SJSA1 (cell line): ENCODE measurements at regions not wholly inside any gene's neighbourhood (a gene's known extent, or its start where the extent isn't known, plus 50 kb on each side); places are given as distances from the start of the nearest gene placed in this dataset.
A peak's percentile ranks its signal among the peaks of the same experiment; 100 is the strongest.
"Not testable (repeated sequence)": the region's sequence is repeated elsewhere in the genome, so short reads cannot be mapped to it uniquely, and the experiment has no call there.

Experiments
- DNase-seq, 2 experiments: peaks; one replicate each; pipeline ENCODE4 v3.0.0-alpha.2; 2015 to 2020; ENCODE audit warnings: low spot score in 2 of 2, low read depth in 1 of 2
- H3K27ac ChIP-seq: fragments of 250-450 bp; sonication (Bioruptor Pico); 2 replicates; pipeline ENCODE4 v1.5.1; 2020; ENCODE audit warnings: mild to moderate bottlenecking, moderate library complexity
- H3K27me3 ChIP-seq: fragments of 250-450 bp; sonication (Bioruptor Pico); replicated peaks from 2 replicates; pipeline ENCODE4 v1.5.1; 2020; ENCODE audit warnings: mild to moderate bottlenecking, moderate library complexity
- H3K36me3 ChIP-seq: fragments of 250-450 bp; sonication (Bioruptor Pico); 2 replicates; pipeline ENCODE4 v1.5.1; 2020; ENCODE audit warnings: mild to moderate bottlenecking
- H3K4me1 ChIP-seq: fragments of 250-450 bp; sonication (Bioruptor Pico); replicated peaks from 2 replicates; pipeline ENCODE4 v1.6.1; 2021; ENCODE audit warnings: mild to moderate bottlenecking
- H3K4me3 ChIP-seq: fragments of 250-450 bp; sonication (Bioruptor Pico); 2 replicates; pipeline ENCODE4 v1.5.1; 2020; ENCODE audit warnings: mild to moderate bottlenecking
- H3K9me3 ChIP-seq: fragments of 250-450 bp; sonication (Bioruptor Pico); replicated peaks from 2 replicates; pipeline ENCODE4 v1.5.1; 2020; ENCODE audit warnings: mild to moderate bottlenecking

DNA sequence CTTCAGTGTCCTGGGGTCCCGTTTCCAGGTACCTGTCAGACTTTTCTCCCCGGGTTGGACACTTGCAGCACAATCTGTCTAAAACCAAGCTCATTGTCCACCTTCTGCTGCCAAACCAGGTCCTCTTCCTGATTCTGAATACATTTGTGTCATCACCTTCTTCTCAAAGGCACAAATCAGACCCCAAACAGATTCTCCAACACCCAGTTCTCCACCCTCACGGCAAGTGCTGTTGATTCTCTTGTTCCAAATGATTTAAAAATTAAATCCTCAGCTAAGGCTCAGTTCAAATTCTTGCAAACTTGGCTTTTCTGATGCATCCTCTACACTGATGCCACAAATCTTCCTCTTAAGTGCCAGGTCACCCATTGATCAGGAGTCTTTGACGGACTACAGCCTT lies 122.5 kb upstream of the LDB2 start:
- H3K36me3 ChIP-seq, result no peaks in the 10 kb centered on the region
- H3K9me3 ChIP-seq, result no peaks in the 10 kb centered on the region; the same call in 1 of the 2 replicates
- DNase-seq, result no peak
- H3K27ac ChIP-seq, result no peak overlapping the region
- H3K4me1 ChIP-seq, result no peaks in the 10 kb centered on the region; the same call in 1 of the 2 replicates
- H3K4me3 ChIP-seq, result no peak overlapping the region
- no peaks in the 10 kb centered on the region for H3K27me3 ChIP-seq

DNA sequence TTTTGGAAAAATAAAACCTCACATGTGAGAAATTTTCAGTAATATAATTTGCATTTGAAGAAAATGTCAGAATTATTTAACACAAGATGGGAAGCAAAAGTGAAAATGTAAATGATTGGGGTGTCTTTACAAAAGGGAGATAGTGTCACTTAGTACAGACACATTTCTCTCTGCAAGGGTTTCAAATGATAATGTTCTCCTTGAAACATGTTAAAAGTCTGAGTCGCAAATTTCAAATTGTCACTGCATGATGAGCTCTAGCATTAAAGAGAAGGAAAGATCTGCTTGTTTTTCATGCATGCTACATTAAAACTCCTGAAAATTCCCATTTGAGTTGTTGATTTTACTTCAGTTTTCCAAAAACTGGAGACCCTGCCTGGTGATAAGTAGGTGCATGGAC lies 122.0 kb upstream of the LDB2 start:
- Histone ChIP-seq H3K36me3 (no peaks in the 10 kb centered on the region), H3K4me1 (no peaks in the 10 kb centered on the region; the same call in 1 of the 2 replicates), H3K9me3 (no peaks in the 10 kb centered on the region; the same call in 1 of the 2 replicates), H3K27me3 (no peaks in the 10 kb centered on the region), H3K27ac (no peak overlapping the region), H3K4me3 (no peak overlapping the region)
- no peak for DNase-seq

DNA sequence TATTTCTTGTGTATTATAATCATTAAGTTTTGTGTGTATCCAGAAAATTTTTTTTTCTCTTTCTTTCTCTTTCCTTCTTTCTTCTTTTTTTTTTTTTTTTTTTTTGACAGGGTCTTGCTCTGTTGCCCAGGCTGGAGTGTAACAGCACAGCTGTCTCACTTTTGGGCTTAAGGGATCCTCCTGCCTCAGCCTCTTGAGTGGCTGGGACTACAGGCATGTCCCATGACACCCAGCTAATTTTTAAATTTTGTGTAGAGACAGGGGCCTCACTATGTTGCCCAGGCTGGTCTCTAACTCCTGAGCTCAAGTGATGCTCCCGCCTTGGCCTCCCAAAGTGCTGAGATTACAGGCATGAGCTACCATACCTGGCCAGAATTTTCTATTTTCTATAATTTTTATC lies 120.2 kb upstream of the LDB2 start:
- not testable (repeated sequence) for H3K9me3 ChIP-seq, H3K4me3 ChIP-seq, H3K4me1 ChIP-seq, H3K36me3 ChIP-seq, H3K27me3 ChIP-seq, H3K27ac ChIP-seq
- DNase-seq, result peak in 1 of 2 experiments; percentile 7

DNA sequence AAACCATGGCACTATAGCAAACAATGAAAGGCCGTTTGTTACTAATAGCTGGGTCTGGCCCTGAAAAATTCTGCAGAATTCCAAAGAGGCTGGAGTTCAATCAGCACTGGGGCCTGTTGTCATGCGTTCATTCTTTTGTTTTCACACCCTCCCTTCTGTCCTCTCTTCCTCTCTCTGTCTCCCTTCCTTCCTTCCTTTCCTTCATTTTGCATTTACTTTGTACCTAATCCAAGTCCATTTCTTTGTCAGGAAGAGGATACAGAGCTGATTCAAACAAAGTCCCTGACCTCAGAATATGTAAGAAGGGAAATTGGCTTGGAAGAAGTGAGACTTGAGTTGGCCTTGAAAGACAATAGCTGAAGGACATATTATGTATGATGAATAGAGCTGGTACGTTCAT lies 119.6 kb upstream of the LDB2 start:
- Histone ChIP-seq H3K27me3 (no peaks in the 10 kb centered on the region), H3K36me3 (no peaks in the 10 kb centered on the region)
- DNase-seq, result no peak

DNA sequence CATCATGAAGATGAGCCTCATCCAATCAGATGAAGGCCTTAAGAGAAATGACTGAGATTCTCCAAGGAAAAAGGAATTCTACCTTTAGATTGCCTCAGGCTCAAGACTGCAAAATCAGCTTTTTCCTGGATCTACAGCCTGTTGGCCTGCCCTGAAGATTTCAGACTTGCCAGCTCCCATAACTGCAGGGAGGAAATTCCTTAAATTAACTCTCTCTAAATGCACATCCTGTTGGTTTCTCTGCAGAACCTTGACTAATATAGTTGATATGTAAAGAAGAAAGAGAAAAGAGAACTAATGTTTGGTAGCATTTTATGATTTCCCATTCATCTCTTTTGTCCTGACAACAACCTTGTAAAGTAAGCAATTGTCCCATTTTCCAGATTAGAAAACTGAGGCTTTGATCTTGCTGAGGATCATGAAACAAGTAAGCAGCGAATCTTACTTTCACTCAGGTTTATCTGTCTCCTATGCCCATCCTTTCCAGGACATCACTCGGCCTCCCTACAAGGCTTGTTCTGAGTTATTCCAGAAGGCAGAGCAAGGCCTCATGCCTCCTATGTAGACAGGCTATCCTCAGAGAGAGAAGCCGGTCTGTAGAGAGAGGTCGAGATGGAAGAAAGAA lies 115.0 kb upstream of the LDB2 start:
- Histone ChIP-seq H3K4me1 (no peaks in the 10 kb centered on the region; the same call in 1 of the 2 replicates), H3K36me3 (no peaks in the 10 kb centered on the region), H3K27me3 (no peaks in the 10 kb centered on the region), H3K27ac (no peak overlapping the region), H3K9me3 (no peaks in the 10 kb centered on the region), H3K4me3 (no peak overlapping the region)
- DNase-seq, result peak; percentile 31 to 33

More for the DNA sequence above, 119.6 kb upstream of the LDB2 start:
- Histone ChIP-seq H3K4me3 (no peak overlapping the region), H3K9me3 (no peaks in the 10 kb centered on the region; the same call in 1 of the 2 replicates), H3K4me1 (no peaks in the 10 kb centered on the region; the same call in 1 of the 2 replicates), H3K27ac (no peak overlapping the region)

- Histone ChIP-seq H3K9me3 (no peaks in the 10 kb centered on the region), H3K36me3 (no peaks in the 10 kb centered on the region), H3K27me3 (no peaks in the 10 kb centered on the region), H3K4me1 (no peaks in the 10 kb centered on the region), H3K27ac (no peak overlapping the region), H3K4me3 (no peak overlapping the region)
- DNase-seq, result peak in 1 of 2 experiments; percentile 29
These were observed 114.0 kb upstream of the LDB2 start for GRCh38 chr4:17012451-17012850.

DNA sequence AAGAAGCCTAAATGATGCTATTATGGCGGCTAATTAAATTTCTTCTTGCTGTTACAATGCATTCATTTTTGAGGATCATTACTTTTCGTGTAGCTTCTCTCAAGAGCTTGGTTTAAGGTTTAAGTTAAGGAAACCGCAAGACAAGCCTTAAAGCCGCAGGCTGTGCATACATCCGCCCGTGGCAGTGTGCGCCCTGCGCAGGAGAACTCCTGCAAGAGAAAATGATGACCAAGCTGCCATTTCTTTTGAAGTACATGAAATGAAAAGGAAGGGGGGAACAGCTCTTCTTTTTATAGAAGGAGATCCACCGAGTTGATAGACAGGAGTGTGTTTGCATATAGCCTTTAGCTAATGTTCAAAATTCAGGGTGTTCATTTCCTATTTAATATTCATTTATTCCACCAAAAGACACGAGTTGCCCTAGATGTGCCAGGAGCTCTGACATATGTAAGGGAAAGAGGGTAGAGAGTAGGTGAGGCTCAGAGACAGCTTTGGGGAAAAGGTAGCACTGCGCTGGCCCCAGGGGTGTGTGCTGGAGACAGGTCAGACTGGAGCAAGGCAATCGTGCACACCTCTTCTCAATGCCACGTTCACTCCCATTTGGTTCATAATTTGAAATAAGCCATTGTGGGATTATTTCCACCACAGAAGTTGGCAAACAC lies 112.1 kb upstream of the LDB2 start:
- peak in 1 of 2 experiments; percentile 35 for DNase-seq
- Histone ChIP-seq H3K9me3 (no peaks in the 10 kb centered on the region), H3K4me3 (no peak overlapping the region), H3K27ac (no peak overlapping the region), H3K27me3 (no peaks in the 10 kb centered on the region), H3K36me3 (no peaks in the 10 kb centered on the region), H3K4me1 (no peaks in the 10 kb centered on the region)

GRCh38 chr4:17009871-17010367 lies 111.5 kb upstream of the LDB2 start:
- peak in 1 of 2 experiments; percentile 35 for DNase-seq
- H3K36me3 ChIP-seq, result no peaks in the 10 kb centered on the region
- no peak overlapping the region for H3K27ac ChIP-seq
- no peak overlapping the region for H3K4me3 ChIP-seq
- H3K4me1 ChIP-seq, result no peaks in the 10 kb centered on the region
- H3K27me3 ChIP-seq, result no peaks in the 10 kb centered on the region; the same call in 1 of the 2 replicates
- H3K9me3 ChIP-seq, result no peaks in the 10 kb centered on the region

- Histone ChIP-seq H3K27ac (no peak overlapping the region), H3K9me3 (no peaks in the 10 kb centered on the region)
These were observed 110.4 kb upstream of the LDB2 start for GRCh38 chr4:17008834-17009345.

DNA sequence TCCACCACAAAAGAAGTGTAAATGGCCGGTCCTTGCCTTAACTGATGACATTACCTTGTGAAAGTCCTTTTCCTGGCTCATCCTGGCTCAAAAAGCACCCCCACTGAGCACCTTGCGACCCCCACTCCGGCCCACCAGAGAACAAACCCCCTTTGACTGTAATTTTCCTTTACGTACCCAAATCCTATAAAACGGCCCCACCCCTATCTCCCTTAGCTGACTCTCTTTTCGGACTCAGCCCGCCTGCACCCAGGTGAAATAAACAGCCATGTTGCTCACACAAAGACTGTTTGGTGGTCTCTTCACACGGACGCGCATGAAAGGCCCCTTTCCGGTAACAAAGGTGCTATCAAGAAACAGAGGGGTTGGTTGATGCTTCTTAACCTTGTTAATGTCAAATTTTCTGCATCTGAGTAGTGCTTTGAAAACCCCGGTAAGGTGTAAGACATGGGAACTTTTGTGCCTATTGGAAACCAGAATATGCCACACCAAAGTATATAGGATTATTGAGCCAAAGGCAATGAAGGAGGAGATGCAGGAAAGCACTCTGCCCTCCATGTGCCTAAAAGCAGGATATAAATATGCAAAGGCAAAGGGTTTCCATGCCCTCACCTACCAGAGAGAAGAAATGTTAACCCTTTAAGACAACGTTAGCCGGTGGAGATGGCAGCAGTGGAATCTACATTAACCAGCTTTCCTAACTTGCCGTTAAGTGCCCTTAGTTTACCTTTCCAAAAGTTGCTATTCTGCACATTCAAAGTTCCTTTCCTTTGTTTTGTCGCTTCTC lies 105.4 kb upstream of the LDB2 start:
- DNase-seq, H3K4me1 ChIP-seq, H3K27me3 ChIP-seq, H3K27ac ChIP-seq, H3K9me3 ChIP-seq, H3K36me3 ChIP-seq, H3K4me3 ChIP-seq: not testable (repeated sequence)

More at GRCh38 chr4:17008834-17009345, 110.4 kb upstream of the LDB2 start:
- Histone ChIP-seq H3K27me3 (no peaks in the 10 kb centered on the region; the same call in 1 of the 2 replicates), H3K4me3 (no peak overlapping the region), H3K4me1 (no peaks in the 10 kb centered on the region), H3K36me3 (no peaks in the 10 kb centered on the region)
- DNase-seq, result peak in 1 of 2 experiments; percentile 31

- DNase-seq, result peak in 1 of 2 experiments; percentile 12
- Histone ChIP-seq H3K4me3 (no peak overlapping the region), H3K36me3 (no peaks in the 10 kb centered on the region), H3K27me3 (no peaks in the 10 kb centered on the region), H3K9me3 (no peaks in the 10 kb centered on the region; the same call in 1 of the 2 replicates), H3K4me1 (no peaks in the 10 kb centered on the region), H3K27ac (no peak overlapping the region)
These were observed 97.0 kb upstream of the LDB2 start for GRCh38 chr4:16995451-16995850.

DNA sequence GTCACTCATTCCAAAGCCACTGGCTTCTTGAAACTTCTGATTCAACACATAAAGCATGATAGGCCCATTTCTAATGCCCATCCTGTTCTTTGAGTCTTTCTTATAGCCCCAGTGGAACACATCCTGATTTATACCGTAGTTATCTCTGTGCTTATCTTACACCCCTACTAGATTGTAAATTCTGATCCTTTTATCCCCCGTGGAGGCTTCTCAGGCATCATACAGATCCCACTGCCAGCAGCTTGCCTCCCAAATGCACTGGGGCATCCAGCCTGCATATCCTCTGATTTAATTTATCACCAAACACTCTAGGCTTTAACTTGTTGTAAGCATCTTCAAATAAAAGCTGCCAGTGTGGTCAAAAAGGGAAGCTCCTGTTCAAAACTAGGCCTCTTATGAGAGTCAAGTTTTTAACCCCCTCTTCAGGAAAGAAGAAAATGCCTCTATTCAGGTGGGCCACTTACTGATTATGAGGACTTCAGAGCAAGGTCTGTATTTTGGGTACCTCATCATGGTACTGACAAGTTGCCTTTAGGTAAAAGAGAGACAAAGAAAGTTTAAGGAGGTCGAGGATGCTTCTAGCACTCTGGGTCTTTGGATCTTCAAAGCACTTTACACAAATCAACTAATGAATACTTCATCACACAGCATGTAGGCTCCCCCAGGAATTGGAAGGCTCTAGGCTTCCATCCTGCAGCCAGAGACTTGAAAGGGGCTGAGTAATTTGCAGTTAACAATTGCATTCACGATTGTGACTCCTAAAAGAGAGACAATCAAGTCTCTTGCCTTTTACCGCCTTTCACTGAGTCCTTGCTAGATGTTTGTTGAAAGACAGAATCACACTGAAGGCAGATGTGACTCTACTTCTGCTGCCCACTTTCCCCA lies 95.8 kb upstream of the LDB2 start:
- Histone ChIP-seq H3K9me3 (no peaks in the 10 kb centered on the region; the same call in 1 of the 2 replicates), H3K4me3 (no peak overlapping the region), H3K27ac (no peak overlapping the region), H3K36me3 (no peaks in the 10 kb centered on the region), H3K27me3 (no peaks in the 10 kb centered on the region), H3K4me1 (no peaks in the 10 kb centered on the region)
- DNase-seq, result peak in 1 of 2 experiments; percentile 13
